NCI-H2196 treated with DMSO at 0.1 percent for 48 hours (cell line): ENCODE measurements at regions not wholly inside any gene's neighbourhood (a gene's known extent, or its start where the extent isn't known, plus 50 kb on each side); places are given as distances from the start of the nearest gene placed in this dataset.
"Not testable (repeated sequence)": the region's sequence is repeated elsewhere in the genome, so short reads cannot be mapped to it uniquely, and the experiment has no call there.

Experiments used
- DNase-seq: peaks from one replicate; lab custom pipeline; 2025; ENCODE audit not compliant: unreplicated experiment; lab: John Stamatoyannopoulos, UW

- DNase-seq: no peak
Observed at GRCh38 chr10:9554321-9554720, 1463.4 kb upstream of the CELF2 start.

GRCh38 chr10:9560976-9561375 is 1456.7 kb upstream of the CELF2 start:
- no peak for DNase-seq

GRCh38 chr10:9561821-9562505 is 1455.7 kb upstream of the CELF2 start:
- no peak for DNase-seq

GRCh38 chr10:9577746-9578145 is 1439.9 kb upstream of the CELF2 start:
- no peak for DNase-seq

GRCh38 chr10:9579110-9579705 is 1438.5 kb upstream of the CELF2 start:
- DNase-seq: no peak

- not testable (repeated sequence) for DNase-seq
Observed at GRCh38 chr10:9582803-9583202, 1434.9 kb upstream of the CELF2 start.

- DNase-seq: no peak
Observed at GRCh38 chr10:9596368-9596920, 1421.2 kb upstream of the CELF2 start.

GRCh38 chr10:9602998-9603397 is 1414.7 kb upstream of the CELF2 start:
- DNase-seq: no peak

GRCh38 chr10:9603972-9604371 is 1413.7 kb upstream of the CELF2 start:
- DNase-seq: no peak

GRCh38 chr10:9605231-9605630 is 1412.4 kb upstream of the CELF2 start:
- no peak for DNase-seq

GRCh38 chr10:9608602-9609001 is 1409.1 kb upstream of the CELF2 start:
- no peak for DNase-seq

GRCh38 chr10:9613338-9614075 is 1404.2 kb upstream of the CELF2 start:
- no peak for DNase-seq

- DNase-seq: no peak
Observed at GRCh38 chr10:9615189-9615588, 1402.5 kb upstream of the CELF2 start.

- no peak for DNase-seq
Observed at GRCh38 chr10:9621216-9621615, 1396.5 kb upstream of the CELF2 start.

- no peak for DNase-seq
Observed at GRCh38 chr10:9625304-9625703, 1392.4 kb upstream of the CELF2 start.

- no peak for DNase-seq
Observed at GRCh38 chr10:9634466-9634865, 1383.2 kb upstream of the CELF2 start.

GRCh38 chr10:9635691-9636090 is 1382.0 kb upstream of the CELF2 start:
- DNase-seq: no peak

- no peak for DNase-seq
Observed at GRCh38 chr10:9636216-9636615, 1381.5 kb upstream of the CELF2 start.

GRCh38 chr10:9643782-9644181 is 1373.9 kb upstream of the CELF2 start:
- DNase-seq: no peak

- no peak for DNase-seq
Observed at GRCh38 chr10:9645404-9645803, 1372.3 kb upstream of the CELF2 start.

- DNase-seq: no peak
Observed at GRCh38 chr10:9645928-9646600, 1371.6 kb upstream of the CELF2 start.
